ENCODE measurements at regions not wholly inside any gene's neighbourhood (a gene's known extent, or its start where the extent isn't known, plus 50 kb on each side); places are given as distances from the start of the nearest gene placed in this dataset.

GRCh38 chr7:115649429-115649828 lies 381.1 kb downstream of the TFEC start:
- Histone ChIP-seq H2AK5ac (ENCODE audit: low read depth, low read length) (no peak overlapping the region), H3K9me3 (ENCODE audit: control insufficient read depth, insufficient read depth, low read length) (no peaks in the 10 kb centered on the region), H2AFZ (replicated peaks; ENCODE audit: low read length, poor library complexity) (no peak overlapping the region), H3K27me3 (ENCODE audit: control insufficient read depth, insufficient read depth, low read length) (no peaks in the 10 kb centered on the region), H4K91ac (ENCODE audit: insufficient read depth, low read depth, low read length) (no peak overlapping the region), H3K4me2 (ENCODE audit: low read depth, low read length) (no peak overlapping the region), H3K9ac (ENCODE audit: low read depth, low read length) (no peak overlapping the region), H3K4me1 (ENCODE audit: control insufficient read depth, insufficient read depth, low read length) (no peaks in the 10 kb centered on the region), H2BK5ac (ENCODE audit: low read depth, low read length, poor library complexity, severe bottlenecking) (no peak overlapping the region), H3K36me3 (ENCODE audit: control insufficient read depth, insufficient read depth, low read length) (no peaks in the 10 kb centered on the region), H3K4ac (ENCODE audit: low read depth, low read length) (no peak overlapping the region), H3K23ac (ENCODE audit: low read depth, low read length) (no peak overlapping the region), H3K27ac (ENCODE audit: insufficient read depth, low read length) (no peak overlapping the region), H3K18ac (ENCODE audit: low read depth, low read length) (no peak overlapping the region), H3K14ac (replicated peaks; ENCODE audit: low read depth, low read length) (no peak overlapping the region), H2AK9ac (replicated peaks; ENCODE audit: low read depth, low read length, poor library complexity) (no peak overlapping the region), H3K9me1 (ENCODE audit: insufficient read depth, low read length) (no peaks in the 10 kb centered on the region), H4K5ac (ENCODE audit: low read depth, low read length) (no peak overlapping the region), H3K56ac (ENCODE audit: extremely low read depth, insufficient read depth, low read length) (no peak overlapping the region), H4K8ac (ENCODE audit: low read depth in 2 of 2, low read length in 2 of 2) (no peak overlapping the region), H3K4me3 (ENCODE audit: insufficient read depth, low read depth, low read length) (no peak overlapping the region), H2BK15ac (ENCODE audit: low read depth, low read length) (no peak overlapping the region), H2BK20ac (ENCODE audit: low read depth, low read length) (no peak overlapping the region), H3K79me1 (ENCODE audit: low read depth in 1 of 2, low read length in 2 of 2) (no peaks in the 10 kb centered on the region), H4K20me1 (ENCODE audit: insufficient read depth, low read length) (no peaks in the 10 kb centered on the region), H2BK120ac (ENCODE audit: low read depth, low read length) (no peak overlapping the region)
- DNase-seq (no peak), ATAC-seq (ENCODE audit: low read depth) (no peak)
- dilution Hi-C loops (cut with HindIII; ENCODE audit: low sequenced_read_pairs, unreplicated experiment) (no loop called here), intact Hi-C loops (cut with micrococcal nuclease) (no loop called here), in situ Hi-C loops (cut with MboI; ENCODE audit: low sequenced_read_pairs) (no loop called here)
- TF ChIP-seq POLR2A (IDR thresholded peaks at IDR 0.05; ENCODE audit: low read depth, low read length): no peak
- TF ChIP-seq CHD1 (IDR thresholded peaks at IDR 0.05; ENCODE audit: low read depth, low read length): no peak
- TF ChIP-seq NFE2L2 (IDR thresholded peaks at IDR 0.05; ENCODE audit: low read depth, low read length): no peak
- no peak for TF ChIP-seq FOS (IDR thresholded peaks at IDR 0.05; ENCODE audit: low read depth, low read length)
- no peak for TF ChIP-seq CEBPB (IDR thresholded peaks at IDR 0.05; ENCODE audit: low read depth, low read length)
- TF ChIP-seq MAZ (IDR thresholded peaks at IDR 0.05; ENCODE audit: borderline replicate concordance, low read depth, low read length): no peak
- TF ChIP-seq RCOR1 (IDR thresholded peaks at IDR 0.05; ENCODE audit: insufficient replicate concordance, low read length): no peak
- no peak for TF ChIP-seq MAFK (IDR thresholded peaks at IDR 0.05; ENCODE audit: low read depth, low read length)
- TF ChIP-seq, protein P1, sequence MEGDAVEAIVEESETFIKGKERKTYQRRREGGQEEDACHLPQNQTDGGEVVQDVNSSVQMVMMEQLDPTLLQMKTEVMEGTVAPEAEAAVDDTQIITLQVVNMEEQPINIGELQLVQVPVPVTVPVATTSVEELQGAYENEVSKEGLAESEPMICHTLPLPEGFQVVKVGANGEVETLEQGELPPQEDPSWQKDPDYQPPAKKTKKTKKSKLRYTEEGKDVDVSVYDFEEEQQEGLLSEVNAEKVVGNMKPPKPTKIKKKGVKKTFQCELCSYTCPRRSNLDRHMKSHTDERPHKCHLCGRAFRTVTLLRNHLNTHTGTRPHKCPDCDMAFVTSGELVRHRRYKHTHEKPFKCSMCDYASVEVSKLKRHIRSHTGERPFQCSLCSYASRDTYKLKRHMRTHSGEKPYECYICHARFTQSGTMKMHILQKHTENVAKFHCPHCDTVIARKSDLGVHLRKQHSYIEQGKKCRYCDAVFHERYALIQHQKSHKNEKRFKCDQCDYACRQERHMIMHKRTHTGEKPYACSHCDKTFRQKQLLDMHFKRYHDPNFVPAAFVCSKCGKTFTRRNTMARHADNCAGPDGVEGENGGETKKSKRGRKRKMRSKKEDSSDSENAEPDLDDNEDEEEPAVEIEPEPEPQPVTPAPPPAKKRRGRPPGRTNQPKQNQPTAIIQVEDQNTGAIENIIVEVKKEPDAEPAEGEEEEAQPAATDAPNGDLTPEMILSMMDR (conservative IDR thresholded peaks at IDR 0.05; ENCODE audit: low read depth, low read length): no peak
- ChIA-PET POLR2A (ENCODE audit: unreplicated experiment) (no interaction called here), CTCF (no interaction called here)
- no TSS peak for BruUV-seq (replicated peaks)
